ENCODE measurements at regions not wholly inside any gene's neighbourhood (a gene's known extent, or its start where the extent isn't known, plus 50 kb on each side); places are given as distances from the start of the nearest gene placed in this dataset.

GRCh38 chr7:3236268-3236667 lies 64.8 kb upstream of the SDK1 start:
- no peak overlapping the region for H3K4me3 ChIP-seq (replicated peaks; ENCODE audit: low read depth, low read length)
- no peak for TF ChIP-seq CTCF (IDR thresholded peaks at IDR 0.05; ENCODE audit: low read depth, low read length, missing control alignments)
- DNase-seq (ENCODE audit: extremely low read depth, low read depth) = no peak

GRCh38 chr7:3238525-3239210 lies 62.4 kb upstream of the SDK1 start:
- no peak for DNase-seq (ENCODE audit: extremely low read depth, low read depth)
- TF ChIP-seq CTCF (IDR thresholded peaks at IDR 0.05; ENCODE audit: low read depth, low read length, missing control alignments) = no peak

DNA sequence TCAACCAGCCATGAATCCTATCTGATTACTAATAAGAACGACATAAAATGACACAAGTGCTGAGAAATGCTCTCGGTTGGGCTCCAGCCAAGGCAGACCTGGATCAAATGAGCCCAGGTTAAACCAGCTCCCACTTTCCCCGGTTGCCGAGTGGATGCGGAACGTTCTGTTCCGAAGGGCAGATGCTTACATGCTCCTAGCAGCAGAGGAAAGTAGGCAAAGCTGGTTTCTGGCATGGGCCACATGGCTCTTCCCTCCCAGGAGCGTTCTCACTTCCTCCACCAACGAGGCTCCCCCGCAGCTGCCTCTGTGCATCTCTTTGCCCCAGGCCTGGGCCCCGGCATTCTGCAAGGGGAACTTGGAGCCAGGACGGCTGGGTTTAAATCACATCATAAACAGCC lies 61.8 kb upstream of the SDK1 start:
- no peak for TF ChIP-seq CTCF (IDR thresholded peaks at IDR 0.05; ENCODE audit: low read depth, low read length, missing control alignments)
- no peak for DNase-seq (ENCODE audit: extremely low read depth, low read depth)
- no peak overlapping the region for H3K4me3 ChIP-seq (replicated peaks; ENCODE audit: low read depth, low read length)

More at GRCh38 chr7:3238525-3239210, 62.4 kb upstream of the SDK1 start:
- H3K4me3 ChIP-seq (replicated peaks; ENCODE audit: low read depth, low read length) = no peak overlapping the region

- no peak overlapping the region for H3K4me3 ChIP-seq (replicated peaks; ENCODE audit: low read depth, low read length)
- DNase-seq (ENCODE audit: extremely low read depth, low read depth) = no peak
- no peak for TF ChIP-seq CTCF (IDR thresholded peaks at IDR 0.05; ENCODE audit: low read depth, low read length, missing control alignments)
These were observed 60.1 kb upstream of the SDK1 start for GRCh38 chr7:3240826-3241430.

- no peak overlapping the region for H3K4me3 ChIP-seq (replicated peaks; ENCODE audit: low read depth, low read length)
- no peak for TF ChIP-seq CTCF (IDR thresholded peaks at IDR 0.05; ENCODE audit: low read depth, low read length, missing control alignments)
- no peak for DNase-seq (ENCODE audit: extremely low read depth, low read depth)
These were observed 59.3 kb upstream of the SDK1 start for GRCh38 chr7:3241686-3242258.

DNA sequence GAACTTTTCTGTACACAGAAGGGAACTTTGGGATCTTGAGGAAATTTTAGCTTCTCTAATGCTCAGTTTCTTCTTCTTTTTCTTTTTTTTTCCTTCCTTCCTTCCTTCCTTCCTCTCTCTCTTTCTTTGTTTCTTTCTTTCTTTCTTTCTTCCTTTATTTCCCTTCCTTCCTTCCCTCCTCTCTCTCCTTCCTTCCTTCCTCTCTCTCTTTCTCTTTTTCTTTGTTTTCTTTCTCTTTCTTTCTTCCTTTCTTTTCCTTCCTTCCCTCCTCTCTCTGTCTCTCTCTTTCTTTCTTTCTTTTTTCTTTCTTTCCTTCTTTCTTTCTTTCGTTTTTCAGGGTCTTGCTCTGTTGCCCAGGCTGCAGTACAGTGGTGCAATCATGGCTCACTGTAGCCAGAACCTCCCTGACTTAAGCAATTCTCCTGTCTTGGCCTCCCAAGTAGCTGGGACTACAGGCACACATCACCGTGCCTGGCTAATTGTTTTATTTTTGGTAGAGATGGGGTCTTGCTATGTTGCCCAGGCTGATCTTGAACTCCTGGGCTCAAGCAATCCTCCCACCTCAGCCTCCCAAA lies 58.6 kb upstream of the SDK1 start:
- no peak overlapping the region for H3K4me3 ChIP-seq (replicated peaks; ENCODE audit: low read depth, low read length)
- no peak for DNase-seq (ENCODE audit: extremely low read depth, low read depth)
- no peak for TF ChIP-seq CTCF (IDR thresholded peaks at IDR 0.05; ENCODE audit: low read depth, low read length, missing control alignments)

Measured in HFF-Myc (cell line).